ENCODE measurements at regions not wholly inside any gene's neighbourhood (a gene's known extent, or its start where the extent isn't known, plus 50 kb on each side); places are given as distances from the start of the nearest gene placed in this dataset.

- no peaks in the 10 kb centered on the region for H3K79me2 ChIP-seq (ENCODE audit: insufficient read depth, low read length)
- H3K27ac ChIP-seq (ENCODE audit: low read depth in 1 of 2, low read length in 2 of 2), result no peak overlapping the region
- Mint-ChIP-seq H3K27ac (no peak overlapping the region), H3K4me1 (peaks cover 29% of the 10 kb centered on the region), H3K27me3 (ENCODE audit: low read depth in 3 of 3) (peaks cover 0 to 2% (median 2%) of the 10 kb centered on the region in 3 donors), H3K4me3 (no peak overlapping the region), H3K36me3 (no peaks in the 10 kb centered on the region), H3K9me3 (peaks cover 0 to 1% (median 0%) of the 10 kb centered on the region in 7 donors)
- H2AFZ ChIP-seq (ENCODE audit: insufficient read depth, low read depth, low read length, poor library complexity, severe bottlenecking), result no peak overlapping the region
- no peaks in the 10 kb centered on the region for H3K9me3 ChIP-seq (replicated peaks in 1 of 2; ENCODE audit: control insufficient read depth in 1 of 2, insufficient read depth in 1 of 2, low read length in 2 of 2)
- no peak overlapping the region for H3K4me3 ChIP-seq (replicated peaks in 1 of 3; ENCODE audit: low read depth in 2 of 3, low read length in 3 of 3)
- peaks cover 0 to 3% of the 10 kb centered on the region in 2 donors for H3K4me1 ChIP-seq (ENCODE audit: control insufficient read depth in 1 of 2, insufficient read depth in 2 of 2, low read length in 2 of 2)
- no peaks in the 10 kb centered on the region for H4K20me1 ChIP-seq (ENCODE audit: insufficient read depth, low read length)
- no peak overlapping the region for H3K9ac ChIP-seq (ENCODE audit: insufficient read depth, low read length, poor library complexity, severe bottlenecking)
- no peak overlapping the region for H3K4me2 ChIP-seq (replicated peaks; ENCODE audit: extremely low read depth, low read length, poor library complexity, severe bottlenecking)
- no peak for DNase-seq
- H3K27me3 ChIP-seq (ENCODE audit: control insufficient read depth in 2 of 2, insufficient read depth in 2 of 2, low read length in 2 of 2), result no peaks in the 10 kb centered on the region
- no peak for TF ChIP-seq CTCF (IDR thresholded peaks at IDR 0.05)
- intact Hi-C loops (cut with micrococcal nuclease), result no loop called here
- WGBS (ENCODE audit: insufficient coverage), result 0% methylated on average over 1 of the region's 1 CpG
- no peaks in the 10 kb centered on the region for H3K36me3 ChIP-seq (replicated peaks in 1 of 2; ENCODE audit: control insufficient read depth in 1 of 2, insufficient read depth in 2 of 2, low read length in 2 of 2)
These were observed 65.8 kb upstream of the IGFBP5 start for GRCh38 chr2:216761133-216761532.

- no peaks in the 10 kb centered on the region for H3K27me3 ChIP-seq (ENCODE audit: control insufficient read depth in 2 of 2, insufficient read depth in 2 of 2, low read length in 2 of 2)
- H3K36me3 ChIP-seq (replicated peaks in 1 of 2; ENCODE audit: control insufficient read depth in 1 of 2, insufficient read depth in 2 of 2, low read length in 2 of 2), result no peaks in the 10 kb centered on the region
- Mint-ChIP-seq H3K36me3 (no peaks in the 10 kb centered on the region), H3K4me1 (peaks cover 20% of the 10 kb centered on the region), H3K27ac (no peak overlapping the region), H3K27me3 (ENCODE audit: low read depth in 3 of 3) (peaks cover 0 to 2% (median 1%) of the 10 kb centered on the region in 3 donors), H3K4me3 (no peak overlapping the region), H3K9me3 (peaks cover 0 to 4% (median 0%) of the 10 kb centered on the region in 7 donors)
- H3K9me3 ChIP-seq (replicated peaks in 1 of 2; ENCODE audit: control insufficient read depth in 1 of 2, insufficient read depth in 1 of 2, low read length in 2 of 2), result no peaks in the 10 kb centered on the region
- no peak overlapping the region for H3K4me3 ChIP-seq (replicated peaks in 1 of 3; ENCODE audit: low read depth in 2 of 3, low read length in 3 of 3)
- no peak overlapping the region for H2AFZ ChIP-seq (ENCODE audit: insufficient read depth, low read depth, low read length, poor library complexity, severe bottlenecking)
- 87% methylated on average over 7 of the region's 8 CpGs for WGBS (ENCODE audit: insufficient coverage)
- no peak overlapping the region for H3K4me2 ChIP-seq (replicated peaks; ENCODE audit: extremely low read depth, low read length, poor library complexity, severe bottlenecking)
- DNase-seq, result no peak
- no peaks in the 10 kb centered on the region for H4K20me1 ChIP-seq (ENCODE audit: insufficient read depth, low read length)
- H3K9ac ChIP-seq (ENCODE audit: insufficient read depth, low read length, poor library complexity, severe bottlenecking), result no peak overlapping the region
- H3K4me1 ChIP-seq (ENCODE audit: control insufficient read depth in 1 of 2, insufficient read depth in 2 of 2, low read length in 2 of 2), result no peaks in the 10 kb centered on the region
- H3K27ac ChIP-seq (ENCODE audit: low read depth in 1 of 2, low read length in 2 of 2), result no peak overlapping the region
- no peak for TF ChIP-seq CTCF (IDR thresholded peaks at IDR 0.05)
- intact Hi-C loops (cut with micrococcal nuclease), result no loop called here
- no peaks in the 10 kb centered on the region for H3K79me2 ChIP-seq (ENCODE audit: insufficient read depth, low read length)
These were observed 63.2 kb upstream of the IGFBP5 start for GRCh38 chr2:216758256-216759155.

Data from CD14-positive monocyte (primary cell).